NCI-H524 treated with DMSO at 0.1 percent for 48 hours (cell line): ENCODE measurements at regions not wholly inside any gene's neighbourhood (a gene's known extent, or its start where the extent isn't known, plus 50 kb on each side); places are given as distances from the start of the nearest gene placed in this dataset.
"Not testable (repeated sequence)": the region's sequence is repeated elsewhere in the genome, so short reads cannot be mapped to it uniquely, and the experiment has no call there.

Experiments used
- DNase-seq: peaks from one replicate; lab custom pipeline; 2025; lab: John Stamatoyannopoulos, UW

- no peak for DNase-seq
Observed at GRCh38 chr16:52234626-52235025, 312.3 kb downstream of the TOX3 start.

GRCh38 chr16:52229471-52229870 is 317.5 kb downstream of the TOX3 start:
- DNase-seq, result no peak

DNA sequence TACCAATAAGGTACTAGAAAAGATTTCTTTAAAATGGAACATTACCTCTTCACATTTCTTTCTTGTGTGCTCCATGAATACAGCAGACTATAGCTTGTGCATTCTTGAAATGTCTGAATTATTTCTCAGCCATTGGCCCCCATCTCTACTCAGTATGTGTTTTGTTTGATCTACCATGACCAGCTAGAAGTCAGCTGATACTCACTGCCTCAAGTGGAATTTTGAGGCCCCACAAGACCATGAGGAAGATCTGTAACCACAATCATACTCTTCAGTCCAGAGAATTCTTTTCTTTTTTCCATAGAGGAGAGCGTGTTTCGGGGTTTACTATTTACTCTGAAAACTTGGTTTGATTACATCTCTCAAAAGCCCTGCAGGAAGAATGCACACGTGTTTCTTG is 319.1 kb downstream of the TOX3 start:
- no peak for DNase-seq

- no peak for DNase-seq
Observed at GRCh38 chr16:52212841-52213240, 334.1 kb downstream of the TOX3 start.

- no peak for DNase-seq
Observed at GRCh38 chr16:52209227-52209626, 337.7 kb downstream of the TOX3 start.

DNA sequence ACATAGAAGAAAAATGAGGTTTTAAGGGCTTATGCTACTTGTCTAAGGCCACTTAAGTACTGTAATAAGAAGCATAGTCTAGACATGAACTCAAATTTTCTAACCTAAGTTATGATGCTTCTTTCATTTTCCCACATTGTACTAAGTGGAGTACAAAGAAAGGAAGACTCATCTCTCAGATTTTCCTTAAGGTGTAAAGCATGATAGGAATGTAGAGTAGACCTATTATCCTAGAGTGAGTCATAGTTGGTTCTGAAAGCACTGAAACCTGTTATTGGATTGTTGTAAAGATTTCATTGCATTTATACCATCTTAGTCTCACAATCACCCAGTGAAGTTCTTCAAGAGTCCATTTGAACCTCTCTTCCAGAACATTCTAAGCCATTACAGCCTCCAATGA is 343.8 kb downstream of the TOX3 start:
- no peak for DNase-seq

- no peak for DNase-seq
Observed at GRCh38 chr16:52193441-52193840, 353.5 kb downstream of the TOX3 start.

DNA sequence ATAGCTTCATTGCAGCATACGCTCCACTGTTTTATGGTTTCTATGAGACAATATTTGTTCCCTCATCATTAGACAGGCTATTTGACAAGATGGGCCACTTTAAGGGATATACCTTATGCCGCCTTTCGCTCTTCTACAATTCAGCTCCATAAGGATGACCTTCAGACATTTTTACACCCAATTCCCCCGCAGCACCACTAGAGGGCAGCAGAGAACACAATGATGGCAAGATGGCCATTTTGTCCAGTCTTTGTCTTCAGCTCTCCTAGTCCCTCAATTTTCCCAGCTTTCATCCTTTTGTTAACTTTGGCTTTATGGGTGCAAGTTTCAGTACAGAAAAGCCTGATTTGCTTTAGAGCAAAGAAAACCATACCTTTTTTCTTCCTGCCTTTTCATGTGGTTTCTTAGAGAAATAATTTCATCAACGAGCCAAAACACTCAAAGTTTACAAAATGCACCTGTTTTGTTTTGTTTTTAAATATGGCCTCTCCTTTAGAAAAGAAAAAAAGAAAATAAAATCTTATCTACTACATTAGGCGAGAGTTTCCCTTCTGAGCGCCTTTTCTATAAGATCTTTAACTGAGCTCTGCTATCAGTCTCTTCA is 355.3 kb downstream of the TOX3 start:
- DNase-seq, result peak; percentile 82

DNA sequence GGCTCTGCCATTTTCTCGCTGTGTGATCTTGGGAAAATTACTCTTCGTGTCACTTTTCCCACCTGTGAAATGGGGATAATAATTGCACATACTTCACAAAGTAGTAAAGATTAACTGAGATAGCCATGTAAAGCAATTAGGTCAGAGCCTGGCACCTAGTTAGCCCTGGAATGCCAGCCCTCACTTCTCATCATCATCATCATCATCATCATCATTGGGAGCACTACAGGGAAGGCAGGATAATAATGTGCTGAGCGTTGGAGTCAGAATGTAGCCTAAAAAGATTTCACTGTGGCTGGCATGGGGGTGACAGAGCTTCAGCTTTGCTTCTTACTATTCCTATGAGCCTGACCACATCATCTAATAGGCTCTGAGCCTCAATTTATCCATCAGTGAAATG is 362.6 kb downstream of the TOX3 start:
- DNase-seq, result no peak

DNA sequence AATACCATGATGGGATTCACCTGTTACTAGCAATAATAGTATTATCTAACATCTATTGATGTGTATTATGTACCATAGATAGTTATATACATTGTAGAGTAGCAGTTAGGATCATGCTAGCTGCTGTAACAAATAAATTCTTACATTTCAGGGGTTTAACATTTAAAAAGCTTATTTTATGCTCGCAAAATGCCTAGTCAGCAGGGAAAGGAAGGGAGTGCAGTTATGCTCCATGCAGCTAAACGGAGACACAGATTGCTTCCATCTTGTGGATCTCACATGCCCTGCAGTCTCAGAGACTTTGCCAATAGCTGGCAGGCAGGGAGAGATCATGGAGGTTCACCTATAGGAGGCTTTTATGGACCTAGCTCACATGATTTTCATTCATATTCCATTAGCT is 364.1 kb downstream of the TOX3 start:
- DNase-seq, result no peak

DNA sequence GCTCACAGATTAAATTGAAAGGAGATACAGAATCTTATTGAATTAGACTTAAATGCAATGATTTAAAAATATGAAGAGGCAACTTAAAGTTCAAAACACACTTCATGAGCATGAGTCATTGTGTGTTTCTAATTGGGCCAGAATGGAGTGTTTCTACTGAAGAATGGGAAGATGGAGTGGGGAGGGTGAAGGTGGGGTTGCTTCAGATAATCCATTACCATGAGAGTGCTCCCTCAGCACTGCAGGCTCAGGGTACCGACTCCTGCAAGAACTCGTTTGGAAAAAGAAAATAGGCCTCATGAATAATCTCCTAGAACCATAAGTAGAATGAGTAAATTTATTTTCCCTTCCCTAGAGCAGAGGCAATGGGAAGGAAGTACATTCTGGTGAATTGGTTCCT is 372.8 kb downstream of the TOX3 start:
- no peak for DNase-seq

DNA sequence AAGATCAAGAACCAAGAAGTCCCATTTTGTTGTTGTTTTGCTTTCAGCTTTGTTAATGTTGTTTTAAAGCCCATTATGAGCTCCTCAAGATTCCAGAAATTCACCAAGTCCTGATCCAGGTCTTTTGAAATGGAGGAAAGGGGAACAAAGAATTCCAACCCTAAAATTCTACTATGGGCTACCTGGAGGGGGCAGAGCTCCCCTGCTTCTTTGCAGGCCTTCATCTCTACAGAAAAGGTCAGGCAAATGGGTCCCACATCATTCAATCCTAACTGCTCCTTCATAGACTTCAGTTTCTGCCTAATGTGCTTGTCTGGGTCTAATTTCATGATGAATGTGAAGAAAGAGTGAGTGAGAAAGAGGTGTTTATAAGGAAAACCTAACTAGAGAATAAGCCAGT is 375.5 kb downstream of the TOX3 start:
- no peak for DNase-seq

- DNase-seq, result no peak
Observed at GRCh38 chr16:52167328-52167727, 379.6 kb downstream of the TOX3 start.

DNA sequence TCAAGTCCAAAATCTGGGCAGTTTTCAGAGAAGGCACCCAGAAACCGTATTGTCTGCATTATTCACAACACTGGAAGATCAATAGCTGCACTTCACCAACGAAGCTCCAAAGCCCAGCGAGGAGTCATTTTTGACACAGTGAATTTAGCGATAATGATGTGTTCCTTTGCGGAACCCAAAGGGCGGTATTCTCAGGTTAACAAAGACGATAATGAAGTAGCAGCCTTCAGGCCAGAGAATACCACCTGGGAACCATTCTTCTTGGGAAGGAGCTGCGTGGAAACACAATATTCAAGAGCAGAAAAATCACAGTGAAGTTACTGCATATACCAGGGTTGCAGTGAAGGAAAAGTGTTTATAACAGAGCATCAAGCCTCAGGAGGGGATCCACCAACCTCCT is 381.0 kb downstream of the TOX3 start:
- DNase-seq, result no peak

GRCh38 chr16:52149003-52149402 is 397.9 kb downstream of the TOX3 start:
- DNase-seq, result no peak

DNA sequence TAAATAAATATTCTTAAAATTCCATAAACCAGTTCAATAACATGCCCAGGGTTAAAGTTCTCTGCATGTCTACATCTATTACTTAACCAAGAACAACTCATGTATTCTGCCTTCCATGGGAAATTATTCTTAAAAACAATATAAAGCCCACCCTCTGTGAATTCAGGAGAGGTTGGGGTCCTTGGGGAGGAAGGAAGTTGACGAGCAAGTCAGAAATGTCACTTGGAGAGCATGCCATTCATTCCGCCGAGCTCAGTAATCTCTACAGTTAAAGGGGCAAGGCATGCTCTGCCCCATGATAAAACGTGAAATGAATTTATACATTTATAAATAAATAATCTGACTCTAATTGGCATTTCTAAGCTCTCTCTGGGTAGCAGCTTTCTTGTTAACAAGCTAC is 405.1 kb downstream of the TOX3 start:
- DNase-seq, result no peak

- DNase-seq, result no peak
Observed at GRCh38 chr16:52128361-52128760, 418.6 kb downstream of the TOX3 start.

DNA sequence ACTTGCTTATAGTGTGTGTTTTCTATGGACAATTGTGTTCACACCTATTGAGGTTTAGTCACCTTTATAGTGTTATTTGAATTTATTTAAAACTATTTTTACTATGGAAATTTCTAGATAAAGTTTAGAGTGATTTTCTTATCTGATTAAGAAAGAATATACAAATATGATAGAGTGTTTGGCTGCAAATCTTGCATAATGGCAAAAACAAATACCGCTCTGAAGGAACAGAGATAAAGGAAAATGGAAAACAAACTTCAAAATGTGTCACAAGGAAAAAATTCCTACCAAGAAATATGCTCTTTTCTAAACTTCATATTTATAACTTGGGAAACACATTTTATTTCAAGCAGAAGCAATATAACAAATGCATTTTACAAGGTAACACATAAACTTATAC is 423.1 kb downstream of the TOX3 start:
- DNase-seq, result no peak

DNA sequence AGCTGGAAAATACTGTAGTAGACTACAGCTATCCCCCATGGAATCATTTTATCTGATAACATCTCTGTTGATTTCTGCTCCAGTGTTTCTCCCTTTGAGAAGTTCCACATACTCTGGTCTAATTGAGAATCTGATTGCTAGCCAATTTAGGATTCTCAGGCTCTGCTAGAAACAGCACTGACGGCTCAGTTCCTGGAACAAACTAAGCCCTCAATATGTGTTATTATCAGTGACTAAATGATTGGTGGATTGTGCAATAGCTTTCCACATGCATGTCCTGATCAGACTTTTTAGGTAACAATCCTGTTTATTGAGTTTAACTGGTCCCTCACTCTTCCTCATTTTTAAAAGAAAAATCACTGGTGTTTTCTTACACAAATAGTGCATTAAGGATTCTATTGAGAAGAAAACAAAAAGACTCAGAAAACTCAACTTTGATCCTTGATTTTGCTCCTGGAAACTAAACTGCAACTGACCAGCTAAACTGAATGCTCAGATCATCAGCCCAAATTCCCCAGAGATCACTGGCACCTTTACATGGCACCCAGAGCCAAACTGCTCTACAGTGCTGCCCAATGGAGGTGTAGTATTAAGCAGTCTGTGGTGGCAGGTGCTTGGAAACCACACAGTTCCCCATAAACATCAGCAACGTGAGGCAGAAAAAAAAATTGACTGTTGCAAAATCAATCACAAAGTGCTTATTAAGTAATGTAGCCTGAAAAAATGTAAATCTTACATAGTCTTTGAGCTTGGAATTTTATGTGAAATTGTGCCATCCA is 423.7 kb downstream of the TOX3 start:
- DNase-seq, result no peak

GRCh38 chr16:52117171-52117570 is 429.8 kb downstream of the TOX3 start:
- DNase-seq, result no peak

DNA sequence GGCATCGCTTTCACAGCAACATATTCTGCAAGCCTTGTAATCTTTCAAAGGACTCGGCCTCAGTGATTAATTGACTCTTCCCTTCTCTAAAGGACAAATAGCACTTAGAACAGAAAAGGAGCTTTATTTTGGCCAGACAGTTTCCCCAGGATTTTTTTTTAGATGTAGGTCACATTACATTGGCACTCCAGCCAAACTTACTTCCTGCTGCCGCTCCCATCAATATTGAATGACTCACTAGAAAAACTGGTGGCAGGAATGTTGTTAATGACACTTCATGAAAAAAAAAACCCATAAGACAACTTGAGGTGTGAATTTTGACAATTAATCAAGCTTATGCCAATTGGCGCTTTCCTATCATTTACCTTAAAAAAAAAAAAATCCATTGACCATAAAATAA is 432.6 kb downstream of the TOX3 start:
- no peak for DNase-seq

- DNase-seq, result no peak
Observed at GRCh38 chr16:52113533-52114183, 433.3 kb downstream of the TOX3 start.

GRCh38 chr16:52104993-52105392 is 441.9 kb downstream of the TOX3 start:
- DNase-seq, result not testable (repeated sequence)
